HG03196 (cell line): ENCODE measurements at regions not wholly inside any gene's neighbourhood (a gene's known extent, or its start where the extent isn't known, plus 50 kb on each side); places are given as distances from the start of the nearest gene placed in this dataset.
"Not testable (repeated sequence)": the region's sequence is repeated elsewhere in the genome, so short reads cannot be mapped to it uniquely, and the experiment has no call there.

Source experiments
- ATAC-seq: cut with Tn5 transposase; IDR thresholded peaks from one replicate; pipeline ENCODE4 v1.9.1; 2021; ENCODE audit not compliant: unreplicated experiment

DNA sequence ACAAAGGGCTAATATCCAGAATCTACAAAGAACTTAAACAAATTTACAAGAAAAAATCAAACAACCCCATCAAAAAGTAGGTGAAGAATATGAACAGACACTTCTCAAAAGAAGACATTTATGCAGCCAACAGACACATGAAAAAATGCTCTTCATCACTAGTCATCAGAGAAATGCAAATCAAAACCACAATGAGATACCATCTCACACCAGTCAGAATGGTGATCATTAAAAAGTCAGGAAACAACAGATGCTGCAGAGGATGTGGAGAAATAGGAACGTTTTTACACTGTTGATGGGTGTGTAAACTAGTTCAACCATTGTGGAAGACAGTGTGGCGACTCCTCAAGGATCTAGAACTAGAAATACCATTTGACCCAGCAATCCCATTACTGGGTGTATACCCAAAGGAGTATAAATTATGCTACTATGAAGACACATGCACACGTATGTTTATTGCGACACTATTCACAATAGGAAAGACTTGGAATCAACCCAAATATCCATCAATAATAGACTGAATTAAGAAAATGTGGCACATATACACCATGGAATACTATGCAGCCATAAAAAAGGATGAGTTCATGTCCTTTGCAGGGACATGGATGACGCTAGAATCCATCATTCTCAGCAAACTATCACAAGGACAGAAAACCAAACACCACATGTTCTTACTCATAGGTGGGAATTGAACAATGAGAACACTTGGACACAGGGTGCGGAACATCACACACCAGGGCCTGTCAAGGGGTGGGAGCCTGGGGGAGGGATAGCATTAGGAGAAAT is 241.5 kb downstream of the KCNRG start:
- not testable (repeated sequence) for ATAC-seq

DNA sequence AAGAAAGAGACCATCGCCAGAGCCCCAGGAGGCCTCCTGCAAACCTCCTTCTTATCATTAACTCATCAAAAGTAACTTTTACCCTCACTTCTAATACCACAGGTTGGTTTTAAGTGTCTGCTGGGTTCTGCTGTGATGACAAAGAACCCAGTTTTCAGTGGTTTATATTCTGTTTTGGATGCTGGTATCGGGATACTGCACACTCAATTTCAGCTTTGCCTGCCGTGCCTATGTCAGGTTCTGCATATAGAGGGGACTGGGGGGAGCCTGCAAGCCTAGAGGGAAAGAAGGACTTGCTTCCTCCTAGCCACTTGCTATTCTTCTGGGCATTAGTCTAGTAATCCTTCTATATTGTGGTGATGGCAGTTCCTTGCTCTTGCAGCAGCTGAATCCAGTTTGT is 242.4 kb downstream of the KCNRG start:
- no peak for ATAC-seq

DNA sequence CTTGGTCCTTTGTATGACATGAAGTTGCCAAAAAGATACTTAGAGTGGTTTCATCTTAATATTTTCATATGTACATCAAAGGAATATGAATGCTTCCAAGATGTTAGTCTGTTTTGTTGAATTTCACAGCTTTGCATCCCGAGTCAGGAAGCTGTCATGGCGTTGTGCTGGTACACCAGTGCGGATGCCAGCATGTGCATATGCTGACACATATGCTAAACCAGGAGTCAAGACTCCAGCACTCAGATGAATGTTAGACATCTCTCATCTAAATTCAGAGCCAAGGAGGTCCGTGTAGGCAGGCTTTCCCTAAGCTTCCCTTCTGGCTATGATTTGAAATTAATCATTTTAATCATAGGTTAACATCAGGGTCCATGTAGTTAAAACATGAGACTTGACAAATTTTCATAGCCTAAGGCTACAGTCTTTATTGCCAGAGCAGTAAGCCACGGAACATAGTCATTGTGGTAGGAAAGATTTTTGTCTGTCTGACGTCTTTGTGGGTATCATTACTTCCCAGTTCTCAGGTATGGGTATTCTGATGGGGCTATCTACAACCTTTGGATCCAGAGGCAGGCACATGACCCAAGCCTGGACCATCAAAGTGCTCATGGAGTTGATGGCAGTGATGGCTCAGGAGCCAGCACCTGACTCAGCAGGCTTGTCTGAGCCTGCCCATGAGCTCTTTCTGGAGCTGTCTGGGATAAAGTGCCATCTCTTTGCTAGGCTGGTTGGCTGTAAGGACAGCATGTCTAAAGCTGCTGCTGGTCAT is 246.1 kb downstream of the KCNRG start:
- no peak for ATAC-seq

DNA sequence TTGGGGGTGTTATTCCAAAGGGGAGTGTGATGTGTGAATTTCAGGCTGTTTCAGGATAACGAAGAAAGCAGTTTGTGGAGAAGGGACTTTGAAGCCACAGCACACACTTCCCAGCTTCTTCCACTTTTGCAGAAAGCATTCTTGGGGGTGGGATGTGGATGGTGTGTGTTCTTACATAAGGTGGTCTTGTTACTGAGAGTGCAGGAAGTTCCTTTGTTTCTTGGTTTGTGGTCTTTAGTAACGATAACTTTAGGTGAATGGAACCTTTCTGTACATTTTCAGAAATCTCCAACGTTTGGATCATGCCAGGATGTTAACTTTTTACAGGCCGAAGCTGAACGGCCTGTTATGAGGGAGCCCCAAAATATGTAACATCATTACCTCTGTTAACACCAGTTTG is 251.8 kb downstream of the KCNRG start:
- ATAC-seq = no peak

DNA sequence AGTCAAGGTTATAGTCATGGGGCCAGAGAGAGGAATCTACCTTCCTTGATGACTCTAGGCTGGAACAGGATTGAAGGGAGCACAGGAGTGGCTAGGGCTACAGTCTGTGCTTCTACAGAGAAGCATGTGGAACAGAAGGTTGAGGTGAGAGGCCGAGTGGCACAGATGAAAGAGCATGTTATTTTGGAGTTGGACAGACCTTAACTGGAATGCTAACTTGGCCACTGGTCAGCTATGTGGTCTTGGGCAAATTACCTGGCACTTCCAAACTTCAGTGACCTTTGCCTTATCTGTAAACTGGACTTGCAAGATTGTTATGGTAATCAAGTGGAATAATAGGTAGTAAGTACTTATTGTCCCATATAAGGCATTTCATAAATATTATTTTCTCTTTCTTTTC is 252.7 kb downstream of the KCNRG start:
- ATAC-seq = no peak

DNA sequence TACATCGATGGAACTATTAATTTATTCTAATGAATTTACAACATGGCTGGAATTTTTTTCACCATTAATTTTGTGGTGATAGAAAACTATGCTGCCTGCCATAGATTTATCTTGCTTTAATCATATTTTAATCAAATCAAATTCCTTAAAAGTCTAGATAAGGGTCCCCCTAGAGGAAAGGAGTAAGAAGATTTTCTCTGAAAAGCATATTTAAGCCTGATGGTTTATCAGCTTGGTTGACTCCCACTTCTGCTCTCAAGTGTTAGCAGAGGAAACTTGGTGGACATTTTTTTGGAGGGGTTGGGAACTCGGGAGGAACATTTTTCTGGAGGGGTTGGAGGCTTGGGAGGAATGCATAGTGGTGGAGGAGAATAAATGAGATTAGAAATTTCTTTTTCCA is 253.3 kb downstream of the KCNRG start:
- no peak for ATAC-seq

DNA sequence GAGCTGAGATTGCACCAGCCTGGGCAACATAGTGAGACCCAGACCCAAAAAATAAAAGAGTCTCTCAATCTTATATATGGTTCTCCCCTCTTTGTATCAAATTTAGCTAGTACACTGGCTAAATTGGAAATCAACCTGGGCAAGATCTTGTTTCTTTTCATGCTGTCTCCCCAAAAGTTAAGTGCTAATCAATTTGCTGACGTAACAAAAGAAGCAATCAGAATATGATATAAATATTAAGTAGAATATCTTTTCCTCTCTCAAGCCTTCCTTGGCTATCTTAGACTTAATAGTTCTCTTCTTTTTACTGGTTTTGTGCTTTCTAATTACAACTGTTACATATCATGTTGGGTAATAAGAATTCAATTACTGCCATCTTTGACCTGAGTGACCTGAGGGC is 258.9 kb downstream of the KCNRG start:
- no peak for ATAC-seq

DNA sequence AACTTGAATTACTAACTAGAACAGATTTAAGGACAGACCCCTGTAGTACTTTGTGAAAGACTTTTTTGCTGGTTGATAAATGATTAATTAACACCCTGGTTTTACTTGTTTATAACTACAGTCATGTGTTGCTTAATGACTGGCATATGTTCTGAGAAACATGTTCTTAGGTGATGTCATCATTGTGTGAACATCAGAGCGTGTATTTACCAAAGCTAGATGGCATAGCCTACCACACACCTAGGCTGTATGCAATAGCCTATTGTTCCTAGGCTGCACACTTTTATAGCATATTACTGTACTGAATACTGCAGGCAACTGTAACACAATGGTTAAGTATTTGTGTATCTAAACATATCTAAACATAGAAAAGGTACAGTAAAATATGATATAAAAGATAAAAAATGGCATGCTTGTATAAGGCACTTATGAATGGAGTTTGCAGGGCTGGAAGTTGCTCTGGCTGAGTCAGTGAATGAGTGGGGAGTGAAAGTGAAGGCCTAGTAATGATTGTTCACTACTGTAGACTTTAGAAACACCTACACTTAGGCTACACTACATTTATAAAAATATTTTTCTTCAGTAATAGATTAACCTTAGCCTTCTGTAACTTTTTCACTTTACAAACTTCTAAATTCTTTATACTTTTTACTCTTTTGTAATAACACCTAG is 260.3 kb downstream of the KCNRG start:
- ATAC-seq = no peak

DNA sequence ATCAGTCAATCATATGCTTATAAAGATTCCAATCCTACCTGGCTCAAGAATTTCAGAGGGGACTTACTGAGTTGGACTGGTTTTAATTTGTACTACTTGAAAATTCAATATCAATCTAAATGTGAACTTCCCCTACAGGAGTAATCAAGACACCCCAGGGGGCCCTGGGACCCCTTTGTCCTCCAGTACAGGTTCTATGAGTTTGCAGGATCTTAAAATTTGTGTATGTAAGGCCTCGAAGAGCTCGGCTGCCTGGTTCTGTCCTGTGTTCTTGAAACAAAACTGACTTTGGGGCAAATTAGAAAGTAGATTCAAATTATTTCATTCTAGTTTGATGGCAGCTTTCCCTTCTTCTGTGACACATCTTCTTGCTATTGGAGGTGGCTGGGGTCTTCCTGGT is 261.3 kb downstream of the KCNRG start:
- no peak for ATAC-seq

DNA sequence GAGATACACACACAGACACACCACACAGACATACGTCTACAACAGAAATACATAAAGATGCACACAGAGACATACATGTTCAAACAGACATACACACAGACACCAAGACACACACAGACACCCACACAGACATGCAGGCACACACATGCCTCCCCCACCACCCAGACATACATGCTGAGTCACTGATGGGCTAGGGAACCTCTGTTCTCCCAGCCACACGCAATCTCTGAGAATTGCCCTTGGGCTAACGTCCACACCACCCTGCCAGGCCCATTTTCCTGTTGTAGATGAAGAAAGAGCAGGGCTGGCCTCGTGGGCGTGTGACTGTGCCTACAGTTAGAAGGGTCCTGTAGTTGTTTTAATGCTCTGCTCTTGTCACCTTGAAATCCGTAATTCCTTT is 261.9 kb downstream of the KCNRG start:
- ATAC-seq = no peak

DNA sequence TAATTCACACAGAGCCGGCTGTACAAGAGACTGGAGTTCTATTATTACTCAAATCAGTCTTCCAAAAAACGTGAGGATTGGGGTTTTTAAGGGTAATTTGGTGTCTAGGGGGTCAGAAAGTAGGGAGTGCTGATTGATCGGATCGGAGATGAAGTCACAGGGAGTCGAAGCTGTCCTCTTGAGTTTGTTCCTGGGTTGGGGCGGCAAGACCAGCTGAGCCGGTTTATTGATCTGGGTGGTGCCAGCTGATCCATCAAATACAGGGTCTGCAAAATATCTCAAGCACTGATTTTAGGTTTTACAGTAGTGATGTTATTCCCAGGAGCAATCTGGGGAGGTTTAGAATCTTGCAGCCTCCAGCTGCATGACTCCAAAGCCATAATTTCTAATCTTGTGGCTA is 262.7 kb downstream of the KCNRG start:
- ATAC-seq = no peak

DNA sequence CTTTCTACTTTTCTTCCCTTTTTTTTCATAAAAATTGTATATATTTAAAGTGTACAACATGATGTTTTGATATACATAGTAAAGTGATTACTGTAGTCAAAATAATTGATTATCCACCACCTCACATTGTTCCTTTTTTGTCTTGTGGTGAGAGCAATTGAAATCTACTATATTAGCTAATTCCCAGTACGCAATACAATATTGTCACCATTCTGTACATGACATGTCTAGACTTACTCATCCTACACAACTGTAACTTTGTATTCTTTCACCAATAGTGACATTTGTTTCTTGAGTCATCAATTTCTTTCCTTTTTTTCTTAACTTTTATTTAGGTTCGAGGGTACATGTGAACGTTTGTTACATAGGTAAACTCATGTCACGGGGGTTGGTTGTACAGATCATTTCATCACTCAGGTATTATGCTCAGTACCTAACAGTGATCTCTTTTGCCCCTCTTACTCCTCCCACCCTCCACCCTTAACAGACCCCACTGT is 265.2 kb downstream of the KCNRG start:
- ATAC-seq = no peak

DNA sequence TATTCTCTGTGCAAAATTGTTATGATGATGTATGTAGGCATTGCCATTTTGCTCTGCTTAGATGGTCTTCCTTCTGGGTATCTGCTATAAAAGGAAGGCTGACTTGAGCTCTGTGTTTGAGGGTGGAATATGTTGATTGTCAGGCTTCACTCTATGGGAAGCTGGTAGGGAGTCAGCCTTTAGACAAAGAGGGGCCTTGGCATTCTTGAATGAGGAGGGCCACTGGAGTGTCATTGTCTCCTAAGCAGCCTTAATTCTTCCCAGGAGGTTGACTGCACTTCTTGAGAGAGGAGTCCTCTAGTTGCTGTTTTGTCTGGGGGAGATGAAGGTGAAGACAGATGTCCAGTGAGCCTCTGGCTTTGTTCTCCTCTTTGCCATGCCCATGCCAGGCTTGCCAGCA is 266.8 kb downstream of the KCNRG start:
- ATAC-seq = no peak

DNA sequence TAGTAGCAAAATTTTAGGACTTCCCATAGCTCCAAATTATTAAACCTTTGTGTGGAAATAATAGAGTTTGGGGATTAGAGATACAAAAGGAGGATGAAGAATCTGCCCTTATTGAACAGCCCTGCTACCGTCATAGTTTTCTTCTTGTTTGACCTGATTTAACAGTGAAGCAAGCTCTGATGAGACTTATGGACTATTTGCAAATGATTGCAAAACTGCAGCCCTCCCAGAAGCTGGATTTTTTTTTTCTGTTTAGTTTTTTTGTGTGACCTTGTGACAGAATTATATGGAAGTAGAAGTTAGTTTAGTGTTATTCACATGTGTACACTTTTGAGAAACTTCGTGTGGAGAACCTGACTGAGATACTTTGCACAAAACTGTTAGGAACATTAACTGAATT is 267.8 kb downstream of the KCNRG start:
- no peak for ATAC-seq

DNA sequence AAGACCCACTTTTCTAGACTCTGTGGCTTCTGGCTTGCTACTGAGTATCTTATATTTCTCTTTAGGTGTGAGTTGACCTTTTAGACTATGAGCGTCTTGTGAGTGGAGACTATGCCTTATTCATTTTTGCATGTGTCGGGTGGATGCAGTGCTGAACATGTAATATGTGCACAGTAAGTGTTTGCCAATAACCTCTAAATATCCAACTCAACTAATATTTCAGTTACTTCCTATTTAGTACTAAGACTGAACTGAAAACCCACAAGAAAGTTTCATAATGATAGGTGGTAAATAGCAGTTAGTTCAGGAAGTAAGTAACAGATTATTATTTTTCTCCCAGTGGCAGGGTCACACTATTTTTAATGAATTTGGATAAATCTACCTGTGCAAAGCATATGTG is 269.3 kb downstream of the KCNRG start:
- ATAC-seq = no peak

DNA sequence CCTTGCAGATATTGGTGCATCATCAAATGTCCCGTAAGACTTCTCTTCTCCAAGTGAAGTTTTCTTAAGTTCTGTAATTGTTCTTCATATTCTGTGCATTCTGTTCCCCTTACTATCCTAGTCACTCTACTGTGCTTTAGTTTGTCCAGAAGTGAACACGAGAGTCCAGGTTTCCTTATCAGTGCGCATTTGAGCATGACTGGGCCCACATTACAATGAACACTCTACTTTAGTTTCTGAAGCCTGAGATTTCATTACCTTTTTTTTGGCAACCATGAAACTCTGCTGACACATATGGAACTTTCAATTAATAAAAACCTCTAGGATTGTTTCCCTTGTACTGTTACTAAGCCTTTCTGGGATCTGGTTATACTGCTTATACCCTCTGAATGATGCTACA is 270.0 kb downstream of the KCNRG start:
- no peak for ATAC-seq

DNA sequence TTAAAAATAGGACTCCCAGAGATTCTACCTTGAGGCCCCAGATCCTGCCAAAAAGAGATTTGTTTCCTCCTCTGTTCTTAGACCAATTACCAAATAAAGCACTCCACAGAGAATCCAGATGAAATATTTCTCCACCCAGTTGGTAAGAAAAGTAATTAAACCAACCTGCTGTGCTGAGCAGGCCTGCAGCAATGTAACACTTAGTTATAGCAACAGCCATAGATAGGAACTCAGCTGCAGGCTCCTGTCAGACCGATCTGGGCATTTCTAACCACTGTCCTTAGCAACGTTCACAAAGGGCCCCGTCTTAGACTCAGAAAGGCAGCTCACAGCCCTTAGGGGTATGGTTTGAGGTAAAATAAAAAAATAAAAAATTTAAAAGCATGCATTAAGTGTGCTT is 271.1 kb downstream of the KCNRG start:
- no peak for ATAC-seq

DNA sequence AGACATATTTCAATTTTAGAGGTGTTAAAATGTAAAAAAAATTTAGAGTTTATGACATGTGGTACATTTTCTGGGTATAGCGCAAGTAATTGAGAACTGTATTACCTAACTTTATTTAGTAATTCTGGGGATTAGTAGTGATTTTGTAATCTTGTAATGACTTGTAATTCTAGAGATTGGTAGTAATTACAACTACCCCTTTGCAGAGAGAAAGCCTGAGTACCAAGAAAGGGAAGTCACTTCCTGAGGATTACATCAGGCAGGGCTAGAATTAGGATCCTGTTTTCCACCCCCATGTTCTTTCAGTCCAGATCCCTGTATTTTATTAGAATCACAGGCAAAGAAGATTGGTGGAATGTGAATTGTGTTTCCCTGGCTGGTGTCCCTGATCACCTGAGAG is 274.9 kb downstream of the KCNRG start:
- no peak for ATAC-seq

DNA sequence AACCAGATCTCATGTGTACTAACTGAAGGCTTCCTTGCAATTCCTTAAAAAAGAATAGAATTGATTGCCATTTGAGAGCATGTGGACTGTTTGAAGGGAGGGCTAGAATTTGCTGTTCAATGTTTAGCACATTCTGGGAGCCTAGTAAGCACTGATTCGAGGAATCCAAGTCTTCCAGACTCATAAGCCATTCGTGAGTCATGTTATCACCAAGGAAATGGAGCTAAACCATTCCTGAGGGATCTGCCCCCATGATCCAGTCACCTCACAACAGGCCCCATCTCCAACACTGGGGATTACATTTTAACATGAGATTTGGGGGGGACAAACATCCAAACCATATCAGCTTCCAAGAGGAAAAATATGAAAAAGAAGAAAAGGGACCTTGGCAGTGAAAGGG is 276.4 kb downstream of the KCNRG start:
- no peak for ATAC-seq

DNA sequence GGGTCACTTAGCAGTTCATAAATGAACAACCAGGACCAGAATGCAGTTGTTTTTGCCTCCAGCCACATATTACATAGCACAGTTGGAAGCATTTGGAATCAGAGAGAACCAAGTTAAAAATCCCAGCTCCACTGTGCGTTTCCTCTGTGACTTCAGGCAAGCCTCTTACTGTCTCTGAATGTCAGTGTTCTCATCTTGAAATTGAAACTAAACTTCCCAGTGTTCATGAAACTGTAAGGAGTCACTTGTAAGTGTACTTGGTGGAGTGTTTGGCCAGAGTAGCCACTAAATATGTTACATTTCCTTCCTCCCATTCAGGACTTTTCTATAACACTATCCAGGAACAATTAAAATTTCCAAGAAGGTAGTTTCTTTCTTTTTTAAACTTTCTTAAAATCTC is 276.8 kb downstream of the KCNRG start:
- no peak for ATAC-seq

DNA sequence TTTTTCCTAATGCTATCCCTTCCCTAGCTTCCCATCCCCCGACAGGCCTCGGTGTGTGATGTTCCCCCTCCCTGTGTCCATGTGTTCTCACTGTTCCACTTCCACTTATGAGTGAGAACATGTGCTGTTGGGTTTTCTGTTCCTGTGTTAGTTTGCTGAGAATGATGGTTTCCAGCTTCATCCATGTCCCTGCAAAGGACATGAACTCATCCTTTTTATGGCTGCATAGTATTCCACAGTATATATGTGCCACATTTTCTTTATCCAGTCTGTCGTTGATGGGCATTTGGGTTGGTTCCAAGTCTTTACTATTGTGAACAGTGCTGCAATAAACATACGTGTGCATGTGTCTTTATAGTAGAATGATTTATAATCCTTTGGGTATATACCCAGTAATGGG is 279.2 kb downstream of the KCNRG start:
- not testable (repeated sequence) for ATAC-seq
